Stimulated activated CD8-positive, alpha-beta memory T cell treated with anti-CD3 and anti-CD28 coated beads, Interleukin-15, amount 100 ng/mL, for 4 hours (primary cell): ENCODE measurements at regions not wholly inside any gene's neighbourhood (a gene's known extent, or its start where the extent isn't known, plus 50 kb on each side); places are given as distances from the start of the nearest gene placed in this dataset.
"Not testable (repeated sequence)": the region's sequence is repeated elsewhere in the genome, so short reads cannot be mapped to it uniquely, and the experiment has no call there.

ENCODE experiments used
- DNase-seq, 2 donors: peaks; one replicate each; pipeline ENCODE4 v3.0.0-alpha.2; 2020; ENCODE audit warnings: low read depth in 2 of 2

DNA sequence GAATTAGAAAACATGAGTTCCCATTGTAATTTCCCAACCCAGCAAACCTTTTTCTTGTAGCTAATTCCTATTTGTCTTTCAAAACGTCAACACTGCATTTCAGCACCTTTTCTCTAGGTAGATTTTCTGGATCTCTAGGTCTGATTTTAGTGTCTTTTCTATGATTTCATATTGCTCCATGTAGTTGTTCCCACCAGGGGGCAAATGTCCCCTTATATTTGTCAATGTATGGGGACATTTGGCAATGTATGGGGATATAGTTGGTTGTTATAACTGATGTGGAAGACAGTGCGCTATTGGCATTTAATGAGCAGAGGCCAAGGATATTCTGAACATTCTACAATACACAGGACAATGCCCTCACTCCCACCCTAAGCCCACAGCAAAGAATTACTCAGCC is 273.9 kb upstream of the ADRA1B start:
- no peak for DNase-seq

DNA sequence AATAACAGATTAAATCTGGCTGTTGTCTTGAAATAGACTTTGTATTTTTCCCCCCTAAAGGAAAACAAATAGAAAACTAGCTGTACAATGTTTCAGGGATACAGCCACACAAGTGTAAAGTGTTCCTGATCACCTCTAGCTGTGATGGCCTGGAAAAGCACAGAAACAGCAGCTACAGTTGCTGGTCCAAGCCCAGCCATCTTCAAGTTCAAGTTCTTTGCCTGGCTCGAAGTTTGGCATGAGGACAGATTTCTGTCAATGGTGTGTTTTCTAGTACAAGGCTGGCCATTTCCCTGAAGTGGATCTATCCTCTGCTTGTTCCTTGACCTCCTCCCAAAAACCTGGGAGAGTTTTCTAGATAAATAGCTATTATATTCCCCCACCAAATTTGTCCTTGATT is 272.2 kb upstream of the ADRA1B start:
- DNase-seq, result no peak

DNA sequence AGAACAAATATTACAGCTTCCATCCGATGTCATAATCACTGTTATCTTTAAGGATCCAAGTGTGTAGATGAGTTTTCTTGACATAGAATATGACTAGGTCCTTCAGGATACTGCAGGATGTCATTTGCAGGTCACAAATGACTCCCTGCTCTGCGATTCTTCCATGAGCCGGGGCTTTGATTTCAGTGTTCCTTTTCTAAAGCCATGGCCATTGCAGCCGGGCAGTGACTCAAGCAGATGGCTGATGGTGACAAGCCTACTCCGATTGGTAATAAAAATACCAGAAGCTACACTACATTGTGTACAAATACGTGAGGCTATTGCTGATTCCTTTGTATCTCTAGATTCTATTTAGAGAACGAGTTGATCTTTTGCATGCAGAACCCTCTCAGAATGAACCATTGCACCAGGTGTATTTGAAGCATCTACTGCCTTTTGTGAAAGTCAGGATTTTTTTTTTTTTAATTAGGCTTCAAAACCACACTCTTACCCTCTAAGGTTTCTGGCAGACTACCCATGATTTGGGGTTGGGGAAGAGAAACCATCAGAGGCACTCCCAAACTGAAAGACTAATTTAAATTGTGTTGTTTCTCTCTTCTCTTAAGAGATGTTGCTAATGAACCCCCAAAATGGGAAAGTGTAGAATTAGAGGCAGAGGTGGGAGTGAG is 271.0 kb upstream of the ADRA1B start:
- no peak for DNase-seq

DNA sequence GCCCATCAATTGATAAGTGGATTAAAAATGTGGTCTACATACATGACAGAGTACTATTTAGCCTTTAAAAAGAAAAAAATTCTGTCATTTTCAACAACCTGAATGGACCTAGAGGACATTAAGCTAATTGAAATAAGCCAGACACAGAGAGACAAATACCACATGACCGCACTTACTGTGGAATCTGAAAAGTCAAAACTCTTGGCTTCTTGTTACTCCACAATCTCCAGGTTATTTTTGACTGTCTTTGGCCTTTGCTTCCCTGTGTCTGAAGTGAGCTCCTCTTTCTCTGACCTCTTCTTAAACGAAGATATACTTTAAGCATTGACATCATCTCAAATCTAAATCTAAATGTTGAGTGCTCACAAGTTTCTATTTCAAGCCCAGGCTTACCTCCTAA is 265.5 kb upstream of the ADRA1B start:
- DNase-seq, result no peak

DNA sequence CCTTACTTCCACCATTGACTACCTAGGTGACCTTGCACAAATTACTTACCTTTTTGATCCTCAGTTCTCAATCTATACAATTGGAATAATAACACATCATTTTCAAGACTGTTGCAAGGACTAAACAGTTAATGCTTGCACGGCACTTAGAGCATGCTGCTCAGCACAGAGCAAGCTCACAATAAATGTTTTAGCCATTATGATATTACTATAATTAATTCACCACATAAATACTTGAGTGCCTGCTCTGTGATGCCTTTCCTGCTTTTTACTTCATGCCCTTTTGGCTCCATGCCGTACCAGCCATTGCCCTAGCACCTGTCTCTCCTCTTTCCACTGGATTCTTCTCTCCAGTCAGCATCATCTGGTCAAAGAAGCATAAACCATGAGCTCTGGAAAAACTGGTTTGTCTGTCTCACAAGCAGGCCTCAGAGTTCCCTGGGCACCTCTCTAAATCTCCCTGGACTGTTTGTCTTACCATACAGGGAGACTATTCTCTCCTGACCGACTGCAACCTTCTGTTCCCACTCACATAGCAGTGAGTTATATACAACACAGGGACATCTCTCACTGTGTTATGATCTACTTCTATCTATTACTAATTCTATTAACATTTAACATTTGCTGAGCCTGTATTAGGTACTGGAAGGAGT is 260.4 kb upstream of the ADRA1B start:
- DNase-seq, result no peak

DNA sequence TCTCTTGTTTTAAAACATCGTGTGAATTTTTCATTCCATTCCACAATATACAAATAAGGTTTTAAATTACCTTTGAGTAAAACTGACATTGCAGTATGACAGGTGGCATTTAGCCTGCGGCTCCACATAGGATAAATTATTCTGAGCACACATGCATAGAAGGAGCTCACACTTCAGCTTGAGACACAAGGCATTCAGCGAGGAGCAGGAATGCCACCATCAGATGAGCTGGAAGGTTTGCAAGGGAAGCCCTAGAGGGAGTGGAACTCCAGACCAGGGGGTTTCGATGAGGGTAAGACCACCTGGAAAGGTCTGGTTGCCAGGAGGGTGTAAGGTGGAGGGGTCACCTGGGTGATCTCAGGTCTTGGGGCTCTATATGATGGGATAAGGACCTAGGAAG is 259.0 kb upstream of the ADRA1B start:
- DNase-seq, result no peak

DNA sequence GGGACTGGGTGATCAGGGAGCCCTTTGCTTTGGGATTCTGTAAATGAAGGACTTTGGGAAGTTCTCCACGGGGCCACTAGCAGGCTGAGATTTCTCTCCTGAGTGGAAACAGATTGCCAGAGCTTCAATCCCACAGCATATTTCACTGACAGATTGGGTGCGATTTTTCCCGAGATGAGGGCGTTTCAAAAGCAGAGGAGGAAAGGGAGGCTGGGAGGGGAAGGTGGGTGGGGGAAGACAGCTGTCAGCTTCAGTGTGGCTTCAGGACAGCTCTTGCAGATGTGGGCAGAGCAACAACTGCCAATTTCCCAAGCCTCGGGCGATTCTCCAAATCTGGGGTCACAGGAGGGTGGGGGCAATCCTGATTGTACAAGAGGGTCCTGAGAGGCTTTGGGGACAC is 258.5 kb upstream of the ADRA1B start:
- no peak for DNase-seq

DNA sequence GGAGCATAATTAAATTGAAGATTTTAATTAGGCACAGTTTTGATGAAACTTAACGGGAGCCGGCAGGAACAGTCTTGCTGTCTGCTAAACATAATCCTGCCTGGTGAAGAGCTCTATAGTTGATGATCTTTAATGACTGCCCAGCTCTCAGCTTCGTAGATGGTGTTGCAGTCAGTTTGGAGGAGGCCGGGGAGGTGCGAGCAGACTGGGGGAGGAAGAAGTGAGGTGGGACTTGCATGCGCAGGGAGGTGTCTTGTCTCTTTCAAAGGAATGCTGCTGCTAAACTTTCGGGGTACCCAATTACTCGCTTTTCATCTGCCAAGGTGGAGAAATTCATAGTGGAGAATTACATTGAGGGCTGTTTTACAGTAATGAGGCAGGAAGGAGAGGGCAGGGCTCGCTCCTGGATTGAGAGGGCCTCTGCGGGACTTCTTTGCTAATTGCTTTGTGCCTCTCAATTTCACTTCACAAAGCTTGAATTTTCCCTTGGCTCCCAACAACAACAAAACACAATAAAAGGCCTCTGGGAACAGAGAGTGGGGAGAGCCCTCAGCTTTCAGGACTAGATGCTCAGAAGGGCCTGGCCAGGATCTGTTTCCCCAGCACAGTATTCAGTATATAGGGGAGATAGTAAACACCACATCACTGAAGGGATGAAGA is 257.9 kb upstream of the ADRA1B start:
- no peak for DNase-seq

DNA sequence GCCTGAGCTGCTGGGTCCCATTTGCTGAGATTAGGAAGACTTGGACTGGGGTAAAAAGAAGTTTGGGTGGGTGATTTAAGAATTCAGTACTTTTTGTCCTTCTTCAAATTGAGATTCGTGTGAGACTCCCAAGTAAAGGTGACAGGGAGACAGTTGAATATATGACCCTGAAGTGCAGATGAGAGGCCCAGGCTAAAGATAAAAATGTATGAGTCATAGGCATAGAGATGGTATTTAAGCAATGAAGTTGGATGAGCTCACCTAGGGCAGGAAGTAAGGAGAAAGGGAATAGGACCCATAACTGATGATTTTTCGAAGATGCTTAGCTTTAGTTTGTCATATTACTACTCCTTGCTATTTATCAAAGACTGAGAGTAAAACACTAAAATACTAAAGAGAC is 255.9 kb upstream of the ADRA1B start:
- no peak for DNase-seq

DNA sequence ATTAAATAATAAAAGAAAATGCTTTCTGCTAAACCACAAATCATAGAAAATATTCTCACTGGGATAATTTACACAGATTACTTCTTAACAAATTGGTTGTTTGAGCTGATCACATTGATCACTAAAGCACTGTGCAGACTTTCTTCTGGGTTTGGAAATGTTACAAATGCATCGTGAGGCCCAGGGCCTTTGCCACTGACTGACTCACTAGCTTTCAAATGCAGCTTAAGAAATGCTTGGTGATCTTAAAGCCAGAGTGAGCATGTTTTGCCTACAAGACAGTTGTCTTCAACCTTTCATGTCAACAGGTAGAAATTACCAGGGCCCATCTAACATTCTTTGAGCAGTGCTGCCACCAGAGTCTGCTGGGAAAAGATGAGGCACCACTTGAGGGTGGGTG is 252.3 kb upstream of the ADRA1B start:
- no peak for DNase-seq

DNA sequence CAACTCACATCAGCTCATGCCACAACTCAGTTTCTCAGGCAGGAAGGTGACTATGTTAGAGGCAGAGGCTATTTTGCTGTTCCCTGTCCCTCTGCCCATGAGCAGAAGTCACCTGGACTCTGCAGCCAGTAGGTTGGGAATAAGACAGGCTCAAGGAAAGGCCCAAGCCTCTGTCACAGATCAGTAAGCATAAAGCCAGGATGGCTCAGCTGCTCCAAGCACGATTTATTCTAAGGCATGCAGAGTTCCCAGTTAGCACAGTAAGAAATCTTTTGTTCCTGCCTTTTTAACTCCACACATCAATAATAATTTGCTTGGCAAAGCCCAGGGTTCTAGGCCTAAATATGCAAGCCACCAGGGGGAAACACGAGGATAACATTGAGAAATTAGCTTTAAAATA is 249.0 kb upstream of the ADRA1B start:
- no peak for DNase-seq

DNA sequence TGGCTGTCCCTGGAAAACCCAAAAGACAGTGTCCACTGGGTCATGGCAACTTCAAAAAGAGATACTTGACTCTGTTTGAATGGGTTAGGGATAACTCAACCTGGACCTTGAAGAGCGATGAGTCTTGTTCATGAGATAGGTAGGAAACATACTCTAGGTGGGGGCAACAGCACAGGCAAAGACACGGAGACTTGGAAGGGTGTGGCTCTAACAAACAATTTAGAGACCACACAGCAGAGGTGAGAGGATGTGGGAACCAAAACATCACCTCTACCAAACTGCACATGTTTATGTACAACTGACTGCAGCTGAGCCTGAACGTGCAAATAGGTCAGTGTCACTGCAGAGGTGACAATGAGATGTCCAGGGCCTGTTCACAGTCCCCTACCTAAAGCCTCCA is 247.7 kb upstream of the ADRA1B start:
- DNase-seq, result no peak

DNA sequence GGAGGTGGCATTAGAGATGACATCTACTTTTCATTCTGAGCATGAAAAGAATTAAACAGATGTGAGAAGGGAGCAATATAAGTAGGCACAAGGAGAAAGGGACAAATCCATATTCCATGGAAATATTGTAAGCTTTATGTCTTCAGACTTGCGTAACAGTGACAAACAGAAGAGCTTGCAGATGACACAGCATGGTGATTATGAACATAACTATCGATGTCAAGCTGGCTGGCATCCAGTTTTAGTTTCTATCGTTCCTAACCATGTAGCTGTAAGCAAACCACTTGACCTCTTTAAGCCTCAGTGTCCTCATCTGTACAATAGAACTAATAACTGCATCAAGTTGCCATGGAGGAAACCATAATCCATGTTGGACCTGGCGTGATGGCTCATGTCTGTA is 246.7 kb upstream of the ADRA1B start:
- no peak for DNase-seq

DNA sequence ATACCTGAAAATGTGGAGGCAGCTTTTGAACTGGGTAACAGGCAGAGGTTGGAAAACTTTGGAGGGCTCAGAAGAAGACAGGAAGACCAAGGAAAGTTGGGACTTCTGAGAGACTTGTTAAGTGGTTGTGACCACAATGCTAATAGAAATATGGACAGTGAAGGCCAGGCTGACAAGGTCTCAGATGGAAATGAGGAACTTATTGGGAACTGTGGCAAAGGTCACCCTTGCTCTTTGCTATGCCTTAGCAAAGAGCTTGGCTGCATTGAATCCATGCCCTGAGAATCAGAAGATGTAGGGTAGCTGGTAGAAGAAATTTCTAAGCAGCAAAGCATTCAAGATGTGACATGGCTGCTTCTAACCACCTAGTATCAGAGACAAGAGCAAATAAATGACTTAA is 244.4 kb upstream of the ADRA1B start:
- no peak for DNase-seq

DNA sequence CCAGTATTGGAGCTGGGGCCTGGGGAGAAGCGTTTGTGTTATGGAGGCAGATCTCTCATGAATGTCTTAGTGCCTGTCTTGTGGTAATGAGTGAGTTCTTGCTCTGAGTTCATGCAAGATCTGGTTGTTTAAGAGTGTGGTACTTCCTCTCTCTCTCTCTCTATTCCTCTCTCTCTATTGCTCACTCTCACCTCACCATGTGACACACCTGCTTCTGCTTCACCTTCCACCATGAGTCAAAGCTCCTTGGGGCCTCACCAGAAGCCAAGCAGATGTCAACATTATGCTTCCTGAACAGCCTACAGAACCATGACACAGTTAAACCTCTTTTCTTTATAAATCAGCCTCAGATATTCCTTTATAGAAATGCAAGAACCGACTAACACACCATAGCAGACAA is 242.7 kb upstream of the ADRA1B start:
- no peak for DNase-seq

DNA sequence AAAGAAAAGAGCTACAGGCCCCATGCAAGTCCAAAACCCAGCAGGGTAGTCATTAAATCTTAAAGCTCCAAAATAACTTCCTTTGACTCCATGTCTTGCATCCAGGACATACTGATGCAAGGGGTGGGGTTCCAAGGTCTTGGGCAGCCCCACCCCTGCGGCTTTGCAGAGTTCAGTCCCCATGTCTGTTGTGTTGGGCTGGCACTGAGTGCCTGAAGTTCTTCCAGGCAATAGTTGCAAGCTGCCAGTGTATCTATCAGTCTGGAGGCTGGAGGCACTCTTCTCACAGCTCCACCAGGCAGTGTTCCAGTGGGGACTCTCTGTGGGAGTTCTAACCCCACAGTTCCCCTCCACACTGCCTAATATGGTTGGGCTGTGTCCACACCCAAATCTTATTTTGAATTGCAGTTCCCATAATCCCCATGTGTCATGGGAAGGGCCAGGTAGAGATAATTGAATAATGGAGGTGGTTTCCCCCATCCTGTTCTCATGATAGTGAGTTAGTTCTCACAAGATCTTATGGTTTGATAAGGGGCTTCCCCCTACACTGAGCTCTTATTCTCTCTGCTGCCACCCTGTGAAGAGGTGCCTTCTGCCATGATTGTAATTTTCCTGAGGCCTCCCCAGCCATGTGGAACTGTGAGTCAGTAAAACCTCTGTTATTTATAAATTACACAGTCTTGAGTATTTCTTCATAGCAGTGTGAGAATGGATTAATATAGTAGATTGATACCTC is 237.5 kb upstream of the ADRA1B start:
- DNase-seq, result no peak

DNA sequence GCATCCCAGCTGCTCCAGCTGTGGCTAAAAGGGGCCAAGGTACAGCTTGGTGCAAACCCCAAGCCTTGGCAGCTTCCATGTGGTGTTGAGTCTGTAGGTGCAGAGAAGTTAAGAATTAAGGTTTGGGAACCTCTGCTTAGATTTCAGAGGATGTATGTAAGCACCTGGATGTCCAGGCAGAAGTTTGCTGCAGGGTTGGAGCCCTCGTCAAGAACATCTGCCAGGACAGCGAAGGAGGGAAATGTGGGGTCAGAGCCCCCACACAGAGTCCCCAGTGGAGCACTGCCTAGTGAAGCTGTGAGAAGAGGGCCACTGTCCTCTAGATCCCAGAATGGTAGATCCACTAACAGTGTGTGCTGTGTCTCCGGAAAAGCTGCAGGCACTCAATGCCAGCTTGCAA is 236.2 kb upstream of the ADRA1B start:
- no peak for DNase-seq

DNA sequence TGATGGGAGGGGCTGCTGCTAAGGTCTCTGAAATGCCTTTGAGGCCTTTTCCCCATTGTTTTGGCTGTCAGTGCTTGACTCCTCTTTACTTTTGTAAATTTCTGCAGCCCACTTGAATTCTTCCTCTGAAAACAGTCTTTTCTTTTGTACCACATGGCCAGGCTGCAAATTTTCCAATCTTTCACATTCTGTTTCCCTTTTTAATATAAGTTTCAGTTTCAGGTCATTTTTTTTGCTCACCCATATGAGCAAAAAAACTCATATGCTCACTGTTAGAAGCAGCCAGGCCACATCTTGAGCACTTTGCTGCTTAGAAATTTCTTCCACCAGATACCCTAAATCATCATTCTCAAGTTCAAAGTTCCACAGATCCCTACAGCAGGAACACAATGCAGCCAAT is 234.6 kb upstream of the ADRA1B start:
- no peak for DNase-seq

DNA sequence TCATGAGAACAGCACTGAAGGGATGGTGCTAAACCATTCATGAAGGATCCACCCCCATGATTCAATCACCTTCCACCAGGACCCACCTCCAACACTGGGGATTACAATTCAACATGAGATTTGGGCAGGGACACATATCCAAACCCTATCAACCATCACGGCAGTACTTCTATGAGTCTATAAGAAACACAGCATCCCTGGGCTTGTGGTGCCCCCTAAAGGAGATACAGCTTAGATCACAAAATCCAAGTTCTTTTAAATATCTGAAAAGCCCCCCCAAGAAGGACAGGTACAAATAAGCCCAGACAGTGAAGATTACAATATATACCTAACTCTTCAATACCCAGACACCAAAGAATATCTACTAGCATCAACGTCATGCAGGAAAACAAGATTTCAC is 233.7 kb upstream of the ADRA1B start:
- no peak for DNase-seq

DNA sequence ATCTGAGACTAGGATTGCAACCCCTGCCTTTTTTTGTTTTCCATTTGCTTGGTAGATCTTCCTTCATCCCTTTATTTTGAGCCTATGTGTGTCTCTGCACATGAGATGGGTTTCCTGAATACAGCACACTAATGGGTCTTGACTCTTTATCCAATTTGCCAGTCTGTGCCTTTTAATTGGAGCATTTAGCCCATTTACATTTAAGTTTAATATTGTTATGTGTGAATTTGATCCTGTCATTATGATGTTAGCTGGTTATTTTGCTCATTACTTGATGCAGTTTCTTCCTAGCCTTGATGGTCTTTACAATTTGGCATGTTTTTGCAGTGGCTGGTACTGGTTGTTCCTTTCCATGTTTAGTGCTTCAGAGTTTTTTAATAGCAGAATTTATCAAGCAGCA is 228.4 kb upstream of the ADRA1B start:
- not testable (repeated sequence) for DNase-seq

DNA sequence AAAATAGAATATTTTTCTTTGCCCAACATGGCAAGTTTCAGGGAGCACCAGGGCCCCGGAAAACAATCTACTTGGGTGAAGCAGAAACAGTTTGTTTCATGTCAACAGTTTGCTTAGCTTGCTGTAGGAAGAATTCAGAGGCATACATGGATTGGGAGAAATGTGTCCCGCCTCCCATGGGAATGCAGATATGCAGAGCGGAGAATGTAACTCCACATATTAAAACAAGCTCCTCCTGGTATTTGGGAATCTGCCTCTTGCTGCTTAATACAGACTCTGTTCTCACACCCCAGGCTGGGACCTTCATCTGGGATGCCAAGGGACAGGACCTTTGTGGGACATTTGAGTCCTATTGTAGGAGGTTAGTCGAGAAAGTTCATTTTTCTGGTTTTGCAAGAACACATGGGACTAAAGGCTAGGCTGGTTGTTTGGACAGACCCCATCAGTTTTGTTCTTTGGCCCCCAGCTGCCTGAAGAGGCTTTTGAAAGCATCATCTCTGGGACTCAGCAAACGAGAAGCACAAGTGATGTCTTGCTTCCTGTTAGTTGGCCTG is 220.5 kb upstream of the ADRA1B start:
- no peak for DNase-seq

DNA sequence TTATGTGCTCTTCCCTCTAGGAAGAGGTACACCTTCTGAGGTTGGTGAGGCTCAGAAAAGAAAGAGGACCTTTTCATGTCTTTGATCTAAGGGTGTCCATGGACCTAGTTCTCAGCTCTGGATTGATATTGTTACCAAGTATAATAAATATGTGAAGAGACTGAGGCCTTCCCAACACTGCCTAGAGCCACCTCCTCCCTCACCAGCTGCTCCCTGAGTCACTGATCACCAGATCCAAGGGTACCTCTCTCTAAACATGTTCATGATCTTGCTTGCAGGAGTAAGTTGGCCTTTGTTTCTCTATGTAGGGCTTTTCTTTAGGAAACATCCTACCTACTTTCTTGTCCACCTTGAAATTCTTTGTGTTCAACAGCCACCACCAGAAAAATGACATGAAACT is 218.8 kb upstream of the ADRA1B start:
- DNase-seq, result no peak

DNA sequence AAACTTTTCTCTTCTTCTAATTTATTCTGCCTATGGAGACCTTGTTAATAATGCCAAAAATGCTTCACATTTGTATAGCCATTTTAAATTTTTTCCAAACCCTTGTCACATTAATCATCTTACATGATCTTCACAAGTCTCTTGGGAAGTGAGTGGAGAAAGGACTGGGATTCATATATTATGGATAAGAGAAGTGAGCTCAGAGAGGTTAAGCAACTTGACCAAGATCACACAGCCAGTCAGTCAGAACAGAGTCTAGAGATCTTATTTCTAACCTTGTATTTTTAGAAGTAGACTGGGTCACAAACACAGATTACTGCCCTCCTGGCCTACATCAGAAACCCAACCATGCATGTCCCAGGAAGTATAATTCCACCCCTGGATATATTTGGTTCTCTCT is 218.0 kb upstream of the ADRA1B start:
- no peak for DNase-seq
